ENCODE measurements at regions not wholly inside any gene's neighbourhood (a gene's known extent, or its start where the extent isn't known, plus 50 kb on each side); places are given as distances from the start of the nearest gene placed in this dataset.

DNA sequence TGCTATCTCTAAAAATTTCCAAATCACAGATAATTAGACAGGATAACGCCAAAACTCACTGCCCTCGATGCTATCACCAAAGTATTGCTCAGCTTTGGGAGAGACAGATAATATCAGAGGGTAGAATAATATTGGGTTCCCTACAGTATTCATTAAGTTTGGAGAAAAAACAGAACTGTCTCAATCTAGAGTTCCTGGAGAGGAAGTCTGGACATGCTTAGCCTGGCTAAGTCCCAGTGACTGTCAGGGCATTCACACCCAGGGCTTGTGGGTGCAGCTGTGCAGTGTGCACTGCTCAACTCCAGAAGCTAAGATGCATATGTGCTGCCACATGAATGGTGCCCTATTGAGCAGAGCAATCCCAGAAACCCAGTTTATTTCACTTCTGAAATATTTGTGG, 459.6 kb upstream of the DPH6 start:
- Histone ChIP-seq H3K36me3 (ENCODE audit: insufficient read depth, low read length) (no peaks in the 10 kb centered on the region), H3K9me3 (ENCODE audit: low read length) (no peaks in the 10 kb centered on the region), H3K9ac (ENCODE audit: low read length) (no peak overlapping the region), H3K27ac (ENCODE audit: low read length) (no peak overlapping the region), H4K20me1 (ENCODE audit: insufficient read depth) (no peaks in the 10 kb centered on the region), H3K4me2 (ENCODE audit: low read length) (no peak overlapping the region), H3K79me2 (replicated peaks; ENCODE audit: insufficient read depth, low read length) (no peaks in the 10 kb centered on the region), H3K27me3 (ENCODE audit: insufficient read depth, low read depth, low read length) (no peaks in the 10 kb centered on the region), H2AFZ (ENCODE audit: low read depth, low read length) (no peak overlapping the region), H3K4me3 (ENCODE audit: low read length) (no peak overlapping the region), H3F3A (ENCODE audit: insufficient read depth, low read length, poor library complexity, severe bottlenecking) (no peaks in the 10 kb centered on the region), H3K9me2 (ENCODE audit: insufficient read depth, low read length) (no peaks in the 10 kb centered on the region)
- TF ChIP-seq POLR2AphosphoS5 (IDR thresholded peaks at IDR 0.05) = no peak
- TF ChIP-seq, protein P1, sequence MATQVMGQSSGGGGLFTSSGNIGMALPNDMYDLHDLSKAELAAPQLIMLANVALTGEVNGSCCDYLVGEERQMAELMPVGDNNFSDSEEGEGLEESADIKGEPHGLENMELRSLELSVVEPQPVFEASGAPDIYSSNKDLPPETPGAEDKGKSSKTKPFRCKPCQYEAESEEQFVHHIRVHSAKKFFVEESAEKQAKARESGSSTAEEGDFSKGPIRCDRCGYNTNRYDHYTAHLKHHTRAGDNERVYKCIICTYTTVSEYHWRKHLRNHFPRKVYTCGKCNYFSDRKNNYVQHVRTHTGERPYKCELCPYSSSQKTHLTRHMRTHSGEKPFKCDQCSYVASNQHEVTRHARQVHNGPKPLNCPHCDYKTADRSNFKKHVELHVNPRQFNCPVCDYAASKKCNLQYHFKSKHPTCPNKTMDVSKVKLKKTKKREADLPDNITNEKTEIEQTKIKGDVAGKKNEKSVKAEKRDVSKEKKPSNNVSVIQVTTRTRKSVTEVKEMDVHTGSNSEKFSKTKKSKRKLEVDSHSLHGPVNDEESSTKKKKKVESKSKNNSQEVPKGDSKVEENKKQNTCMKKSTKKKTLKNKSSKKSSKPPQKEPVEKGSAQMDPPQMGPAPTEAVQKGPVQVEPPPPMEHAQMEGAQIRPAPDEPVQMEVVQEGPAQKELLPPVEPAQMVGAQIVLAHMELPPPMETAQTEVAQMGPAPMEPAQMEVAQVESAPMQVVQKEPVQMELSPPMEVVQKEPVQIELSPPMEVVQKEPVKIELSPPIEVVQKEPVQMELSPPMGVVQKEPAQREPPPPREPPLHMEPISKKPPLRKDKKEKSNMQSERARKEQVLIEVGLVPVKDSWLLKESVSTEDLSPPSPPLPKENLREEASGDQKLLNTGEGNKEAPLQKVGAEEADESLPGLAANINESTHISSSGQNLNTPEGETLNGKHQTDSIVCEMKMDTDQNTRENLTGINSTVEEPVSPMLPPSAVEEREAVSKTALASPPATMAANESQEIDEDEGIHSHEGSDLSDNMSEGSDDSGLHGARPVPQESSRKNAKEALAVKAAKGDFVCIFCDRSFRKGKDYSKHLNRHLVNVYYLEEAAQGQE (IDR thresholded peaks at IDR 0.05; ENCODE audit: borderline replicate concordance) = no peak
- TF ChIP-seq MXI1 (conservative IDR thresholded peaks at IDR 0.05; ENCODE audit: poor library complexity, severe bottlenecking) = no peak
- TF ChIP-seq, protein P2, sequence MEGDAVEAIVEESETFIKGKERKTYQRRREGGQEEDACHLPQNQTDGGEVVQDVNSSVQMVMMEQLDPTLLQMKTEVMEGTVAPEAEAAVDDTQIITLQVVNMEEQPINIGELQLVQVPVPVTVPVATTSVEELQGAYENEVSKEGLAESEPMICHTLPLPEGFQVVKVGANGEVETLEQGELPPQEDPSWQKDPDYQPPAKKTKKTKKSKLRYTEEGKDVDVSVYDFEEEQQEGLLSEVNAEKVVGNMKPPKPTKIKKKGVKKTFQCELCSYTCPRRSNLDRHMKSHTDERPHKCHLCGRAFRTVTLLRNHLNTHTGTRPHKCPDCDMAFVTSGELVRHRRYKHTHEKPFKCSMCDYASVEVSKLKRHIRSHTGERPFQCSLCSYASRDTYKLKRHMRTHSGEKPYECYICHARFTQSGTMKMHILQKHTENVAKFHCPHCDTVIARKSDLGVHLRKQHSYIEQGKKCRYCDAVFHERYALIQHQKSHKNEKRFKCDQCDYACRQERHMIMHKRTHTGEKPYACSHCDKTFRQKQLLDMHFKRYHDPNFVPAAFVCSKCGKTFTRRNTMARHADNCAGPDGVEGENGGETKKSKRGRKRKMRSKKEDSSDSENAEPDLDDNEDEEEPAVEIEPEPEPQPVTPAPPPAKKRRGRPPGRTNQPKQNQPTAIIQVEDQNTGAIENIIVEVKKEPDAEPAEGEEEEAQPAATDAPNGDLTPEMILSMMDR (IDR thresholded peaks at IDR 0.05; ENCODE audit: poor library complexity, severe bottlenecking) = no peak
- no peak for TF ChIP-seq RAD21 (conservative IDR thresholded peaks at IDR 0.05)
- no peak for TF ChIP-seq SMC3 (conservative IDR thresholded peaks at IDR 0.05; ENCODE audit: poor library complexity)
- no peak for TF ChIP-seq TAF1 (IDR thresholded peaks at IDR 0.05; ENCODE audit: low read depth)
- no peak for TF ChIP-seq EP300 (conservative IDR thresholded peaks at IDR 0.05; ENCODE audit: poor library complexity, severe bottlenecking)
- no peak for TF ChIP-seq EZH2 (IDR thresholded peaks at IDR 0.05; ENCODE audit: borderline replicate concordance, insufficient read depth, low read length, poor library complexity, severe bottlenecking)

DNA sequence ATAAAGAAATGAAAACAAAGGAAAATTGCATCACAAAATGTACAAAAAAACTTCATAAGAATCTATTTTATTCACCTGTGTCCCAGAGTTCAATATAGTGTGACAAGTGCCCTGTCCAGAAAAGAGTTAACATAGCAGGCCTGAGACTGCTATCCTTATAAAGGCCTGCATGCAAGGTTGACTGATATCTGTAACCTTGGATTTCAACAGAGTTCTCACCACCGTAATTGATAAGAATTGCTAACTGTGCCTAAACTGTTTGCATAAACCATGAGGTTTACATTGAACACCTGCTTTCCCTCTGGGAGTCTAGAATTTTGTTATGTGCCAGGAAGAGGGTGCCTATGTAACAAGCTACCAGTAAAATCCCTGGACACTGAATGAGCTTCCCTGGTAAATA, 461.7 kb upstream of the DPH6 start:
- no peak for TF ChIP-seq TAF1 (IDR thresholded peaks at IDR 0.05; ENCODE audit: low read depth)
- TF ChIP-seq RAD21 (conservative IDR thresholded peaks at IDR 0.05) = no peak
- TF ChIP-seq, protein P1 (IDR thresholded peaks at IDR 0.05; ENCODE audit: borderline replicate concordance) = no peak
- no peak for TF ChIP-seq EP300 (conservative IDR thresholded peaks at IDR 0.05; ENCODE audit: poor library complexity, severe bottlenecking)
- TF ChIP-seq, protein P2 (IDR thresholded peaks at IDR 0.05; ENCODE audit: poor library complexity, severe bottlenecking) = no peak
- no peak for TF ChIP-seq SMC3 (conservative IDR thresholded peaks at IDR 0.05; ENCODE audit: poor library complexity)
- no peak for TF ChIP-seq EZH2 (IDR thresholded peaks at IDR 0.05; ENCODE audit: borderline replicate concordance, insufficient read depth, low read length, poor library complexity, severe bottlenecking)
- TF ChIP-seq MXI1 (conservative IDR thresholded peaks at IDR 0.05; ENCODE audit: poor library complexity, severe bottlenecking) = no peak
- no peak for TF ChIP-seq POLR2AphosphoS5 (IDR thresholded peaks at IDR 0.05)
- no peaks in the 10 kb centered on the region for H3F3A ChIP-seq (ENCODE audit: insufficient read depth, low read length, poor library complexity, severe bottlenecking)
- no peak overlapping the region for H3K9ac ChIP-seq (ENCODE audit: low read length)
- H3K79me2 ChIP-seq (replicated peaks; ENCODE audit: insufficient read depth, low read length) = no peaks in the 10 kb centered on the region
- H3K9me2 ChIP-seq (ENCODE audit: insufficient read depth, low read length) = no peaks in the 10 kb centered on the region
- no peak overlapping the region for H3K4me2 ChIP-seq (ENCODE audit: low read length)
- H3K27me3 ChIP-seq (ENCODE audit: insufficient read depth, low read depth, low read length) = no peaks in the 10 kb centered on the region
- H2AFZ ChIP-seq (ENCODE audit: low read depth, low read length) = no peak overlapping the region
- no peak overlapping the region for H3K4me3 ChIP-seq (ENCODE audit: low read length)
- no peaks in the 10 kb centered on the region for H3K9me3 ChIP-seq (ENCODE audit: low read length)
- no peaks in the 10 kb centered on the region for H4K20me1 ChIP-seq (ENCODE audit: insufficient read depth)
- no peaks in the 10 kb centered on the region for H3K36me3 ChIP-seq (ENCODE audit: insufficient read depth, low read length)
- H3K27ac ChIP-seq (ENCODE audit: low read length) = no peak overlapping the region

All from neural cell (in vitro differentiated cells).